HG03432 (cell line): ENCODE measurements at regions not wholly inside any gene's neighbourhood (a gene's known extent, or its start where the extent isn't known, plus 50 kb on each side); places are given as distances from the start of the nearest gene placed in this dataset.
A peak's percentile ranks its signal among the peaks of the same experiment; 100 is the strongest.
"Not testable (repeated sequence)": the region's sequence is repeated elsewhere in the genome, so short reads cannot be mapped to it uniquely, and the experiment has no call there.

Experiments used
- ATAC-seq: cut with Tn5 transposase; IDR thresholded peaks from one replicate; pipeline ENCODE4 v1.9.1; 2021; ENCODE audit warnings: mild to moderate bottlenecking, moderate library complexity; ENCODE audit not compliant: unreplicated experiment

GRCh38 chr1:199087144-199087543 lies 448.3 kb downstream of the PTPRC start:
- ATAC-seq = no peak

- peak; percentile 94 for ATAC-seq
Observed at GRCh38 chr1:199089393-199090122, 450.7 kb downstream of the PTPRC start.

GRCh38 chr1:199095628-199096027 lies 456.8 kb downstream of the PTPRC start:
- ATAC-seq = not testable (repeated sequence)

GRCh38 chr1:199096591-199096990 lies 457.8 kb downstream of the PTPRC start:
- ATAC-seq = no peak

DNA sequence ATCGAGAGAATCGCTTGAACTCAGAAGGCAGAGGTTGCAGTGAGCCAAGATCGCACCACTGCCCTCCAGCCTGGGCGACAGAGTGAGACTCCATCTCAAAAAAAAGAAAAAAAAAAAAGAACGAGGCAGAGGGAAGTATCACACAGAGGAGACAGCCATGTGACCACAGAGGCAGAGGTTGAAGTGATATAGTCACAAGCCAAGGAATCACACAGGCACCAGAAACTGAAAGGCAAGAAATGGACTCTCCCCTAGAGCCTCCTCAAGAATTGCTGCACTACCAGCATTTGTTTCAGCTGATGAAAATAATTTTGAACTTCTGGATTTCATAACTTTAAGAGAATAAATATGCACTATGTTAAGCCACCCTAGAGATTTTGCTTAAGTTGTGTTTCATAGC lies 459.6 kb downstream of the PTPRC start:
- ATAC-seq = no peak

DNA sequence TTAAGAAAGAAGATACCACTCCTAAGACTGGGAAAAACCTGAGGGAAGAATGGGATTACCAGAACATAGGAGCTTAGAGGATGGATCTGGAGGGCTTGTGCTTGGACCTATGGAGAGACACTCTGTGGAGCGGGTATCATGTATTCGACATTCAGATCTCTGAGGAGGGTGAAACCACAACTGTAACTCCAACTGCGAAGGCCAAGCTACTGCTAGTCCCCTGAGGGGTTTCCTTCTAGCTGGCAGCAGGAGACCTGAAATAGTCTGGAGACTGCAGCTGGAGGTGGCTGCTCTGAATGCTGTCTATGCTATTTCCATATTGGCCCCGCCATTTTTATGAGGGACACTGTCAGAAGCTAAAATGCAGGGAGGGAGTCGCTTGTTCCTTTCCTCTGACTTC lies 462.3 kb downstream of the PTPRC start:
- ATAC-seq = no peak

DNA sequence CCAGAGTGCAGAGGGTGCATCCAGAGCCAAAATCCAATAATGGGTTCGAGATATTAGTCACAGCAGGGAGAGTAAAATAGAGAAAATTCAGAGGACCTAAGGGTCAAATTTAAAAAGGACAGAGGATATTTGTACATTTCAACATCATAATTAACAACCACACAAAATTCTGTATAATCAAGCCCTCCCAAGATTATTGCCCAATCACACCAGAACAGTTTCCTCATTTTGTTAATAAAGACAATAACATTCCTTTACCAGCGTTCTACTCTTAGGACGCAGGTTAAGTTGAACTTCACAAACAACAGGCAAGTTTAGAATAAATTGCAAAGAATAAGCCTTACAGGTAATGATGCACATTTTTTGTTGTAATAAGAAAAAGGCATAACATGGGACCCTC lies 462.8 kb downstream of the PTPRC start:
- no peak for ATAC-seq

DNA sequence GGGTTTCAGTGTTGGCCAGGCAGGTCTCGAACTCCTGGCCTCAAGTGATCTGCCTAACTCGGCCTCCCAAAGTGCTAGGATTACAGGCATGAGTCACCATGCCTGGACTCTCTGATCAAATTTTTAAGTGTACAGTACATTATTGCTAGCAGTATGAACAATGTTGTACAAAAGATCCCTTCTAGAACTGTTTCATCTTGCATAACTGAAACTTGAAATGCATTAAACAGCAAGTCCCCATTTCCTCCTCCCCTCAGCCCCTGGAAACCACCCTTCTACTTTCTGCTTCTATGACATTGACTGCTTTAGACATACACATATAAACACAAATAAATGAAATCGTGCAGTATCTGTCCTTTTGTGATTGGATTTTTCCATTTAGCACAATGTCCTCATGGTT lies 463.4 kb downstream of the PTPRC start:
- peak; percentile 88 for ATAC-seq

DNA sequence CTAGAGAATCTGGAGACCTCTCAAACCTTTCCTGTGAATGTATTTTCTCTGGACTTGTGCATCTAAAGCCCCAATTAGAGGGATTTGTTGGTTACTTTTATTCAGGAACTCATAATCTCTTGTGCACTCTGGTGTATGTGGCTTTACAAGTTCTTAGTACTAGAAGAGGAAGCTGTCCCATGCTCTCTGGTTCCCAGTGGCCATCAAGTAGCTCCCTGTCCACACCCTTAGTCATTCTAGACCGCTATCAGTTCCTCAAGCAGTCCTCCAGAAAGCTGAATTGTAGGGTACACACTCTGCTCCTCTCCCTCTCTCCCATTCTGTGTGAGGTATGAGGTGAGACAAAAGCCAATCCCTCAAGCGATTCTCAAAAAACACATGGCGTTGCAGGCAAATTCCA lies 470.3 kb downstream of the PTPRC start:
- ATAC-seq = no peak

GRCh38 chr1:199112365-199112764 lies 473.5 kb downstream of the PTPRC start:
- no peak for ATAC-seq

GRCh38 chr1:199113265-199113869 lies 474.5 kb downstream of the PTPRC start:
- ATAC-seq = no peak

- no peak for ATAC-seq
Observed at GRCh38 chr1:199116488-199116887, 477.6 kb downstream of the PTPRC start.

- ATAC-seq = no peak
Observed at GRCh38 chr1:199121047-199121446, 482.2 kb downstream of the PTPRC start.

- ATAC-seq = no peak
Observed at GRCh38 chr1:199122085-199122484, 483.2 kb downstream of the PTPRC start.

GRCh38 chr1:199122532-199123311 lies 483.9 kb downstream of the PTPRC start:
- ATAC-seq = no peak

DNA sequence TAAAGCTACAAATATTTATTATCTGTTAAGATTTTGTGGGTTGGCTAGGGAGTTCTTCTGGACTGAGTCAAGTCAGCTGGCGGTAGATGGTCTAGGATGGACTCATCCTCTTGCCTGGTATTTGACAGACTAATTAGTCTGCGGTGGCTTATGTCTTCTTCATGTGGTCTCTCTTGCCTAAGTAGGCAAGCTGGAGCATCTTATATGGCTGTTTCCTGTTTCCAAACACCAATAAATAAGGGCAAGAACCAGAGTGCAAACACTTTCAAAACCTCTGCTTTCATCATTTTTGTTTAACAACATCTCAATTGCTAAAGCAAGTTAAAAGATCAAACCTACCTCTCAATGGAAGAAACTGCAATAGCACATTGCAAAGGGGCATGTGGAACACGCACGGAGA lies 484.8 kb downstream of the PTPRC start:
- ATAC-seq = no peak

GRCh38 chr1:199124351-199124750 lies 485.5 kb downstream of the PTPRC start:
- ATAC-seq = no peak

GRCh38 chr1:199129247-199129646 lies 490.4 kb downstream of the PTPRC start:
- ATAC-seq = no peak

GRCh38 chr1:199132006-199132405 lies 493.2 kb downstream of the PTPRC start:
- no peak for ATAC-seq

DNA sequence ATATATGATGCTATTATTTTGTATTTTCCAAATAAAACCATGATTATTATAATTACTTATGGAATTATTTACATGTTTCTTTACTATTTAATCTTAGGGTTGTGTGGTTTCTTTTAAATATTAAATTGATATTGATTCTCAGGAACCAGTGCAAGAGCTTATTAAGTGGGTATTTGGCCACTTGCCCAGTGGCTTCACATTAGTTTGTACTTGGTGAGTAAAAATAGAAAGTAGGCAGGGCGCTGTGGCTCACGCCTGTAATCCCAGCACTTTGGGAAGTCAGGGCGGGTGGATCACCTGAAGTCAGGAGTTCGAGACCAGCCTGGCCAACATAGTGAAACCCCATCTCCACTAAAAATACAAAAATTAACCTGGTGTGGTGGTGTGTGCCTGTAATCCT lies 497.1 kb downstream of the PTPRC start:
- ATAC-seq = no peak

DNA sequence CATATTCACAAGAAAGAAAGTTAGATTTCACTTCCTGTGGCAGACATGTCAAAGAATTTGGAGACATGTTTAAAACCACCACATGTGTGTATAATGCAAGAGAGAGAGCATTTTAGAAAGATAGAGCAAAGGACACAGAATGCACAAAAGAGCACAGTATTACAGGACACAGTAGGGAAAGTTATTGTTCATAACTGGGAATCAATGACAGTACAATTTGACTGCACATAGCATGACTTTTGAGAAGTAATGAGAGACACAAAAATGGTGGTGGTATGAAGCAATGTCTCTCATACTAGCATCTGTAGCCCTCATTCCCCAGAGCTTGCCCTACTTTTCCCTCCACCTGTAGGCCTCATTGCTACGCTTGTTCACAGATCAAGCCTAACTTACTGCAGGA lies 499.2 kb downstream of the PTPRC start:
- ATAC-seq = no peak

DNA sequence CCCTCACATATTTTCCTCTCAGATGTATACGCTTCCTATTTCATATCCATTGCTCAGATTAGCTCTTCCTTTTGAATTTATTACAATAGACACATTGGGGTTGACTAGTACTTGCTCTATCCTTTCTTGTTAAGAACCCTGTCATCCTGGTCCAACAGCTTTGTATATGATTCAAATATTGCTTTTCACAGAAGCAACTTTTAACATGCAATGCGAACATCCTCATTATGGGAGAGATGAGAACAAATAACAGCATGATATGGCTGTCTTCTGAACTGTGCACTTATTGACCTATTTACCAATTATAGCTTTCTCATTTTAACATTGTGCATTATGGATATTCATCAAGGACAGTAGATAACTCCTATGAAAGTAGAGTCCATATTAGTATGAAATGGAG lies 510.8 kb downstream of the PTPRC start:
- ATAC-seq = no peak
